ENCODE measurements at regions not wholly inside any gene's neighbourhood (a gene's known extent, or its start where the extent isn't known, plus 50 kb on each side); places are given as distances from the start of the nearest gene placed in this dataset.

DNA sequence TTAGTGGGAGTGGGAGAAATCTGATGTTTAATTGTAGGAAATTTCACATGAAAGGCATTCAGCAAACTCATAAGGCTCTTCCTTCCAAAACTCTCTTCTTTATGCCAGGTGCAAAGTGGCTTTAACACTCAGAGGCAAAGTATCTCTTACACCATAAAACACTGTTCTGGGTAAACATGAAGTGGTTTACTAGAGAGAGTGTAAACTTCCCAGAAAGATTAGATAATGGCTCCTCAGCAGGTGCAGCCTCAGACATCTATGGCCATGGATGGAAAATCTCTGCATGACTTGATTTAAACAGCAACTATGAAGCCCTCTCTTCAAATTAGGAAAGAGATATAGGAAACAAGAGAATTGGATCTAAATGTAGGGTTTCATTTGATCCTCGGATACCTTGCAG lies 583.1 kb upstream of the SALL1 start:
- Mint-ChIP-seq H3K4me1 (ENCODE audit: low read depth) (no peaks in the 10 kb centered on the region), H3K36me3 (ENCODE audit: low read depth) (no peaks in the 10 kb centered on the region), H3K9me3 (ENCODE audit: low read depth) (no peaks in the 10 kb centered on the region), H3K27me3 (ENCODE audit: low read depth) (peaks cover 3% of the 10 kb centered on the region), H3K27ac (ENCODE audit: unreplicated experiment) (no peak overlapping the region), H3K4me3 (ENCODE audit: unreplicated experiment) (no peak overlapping the region)
- TF ChIP-seq, protein P1, sequence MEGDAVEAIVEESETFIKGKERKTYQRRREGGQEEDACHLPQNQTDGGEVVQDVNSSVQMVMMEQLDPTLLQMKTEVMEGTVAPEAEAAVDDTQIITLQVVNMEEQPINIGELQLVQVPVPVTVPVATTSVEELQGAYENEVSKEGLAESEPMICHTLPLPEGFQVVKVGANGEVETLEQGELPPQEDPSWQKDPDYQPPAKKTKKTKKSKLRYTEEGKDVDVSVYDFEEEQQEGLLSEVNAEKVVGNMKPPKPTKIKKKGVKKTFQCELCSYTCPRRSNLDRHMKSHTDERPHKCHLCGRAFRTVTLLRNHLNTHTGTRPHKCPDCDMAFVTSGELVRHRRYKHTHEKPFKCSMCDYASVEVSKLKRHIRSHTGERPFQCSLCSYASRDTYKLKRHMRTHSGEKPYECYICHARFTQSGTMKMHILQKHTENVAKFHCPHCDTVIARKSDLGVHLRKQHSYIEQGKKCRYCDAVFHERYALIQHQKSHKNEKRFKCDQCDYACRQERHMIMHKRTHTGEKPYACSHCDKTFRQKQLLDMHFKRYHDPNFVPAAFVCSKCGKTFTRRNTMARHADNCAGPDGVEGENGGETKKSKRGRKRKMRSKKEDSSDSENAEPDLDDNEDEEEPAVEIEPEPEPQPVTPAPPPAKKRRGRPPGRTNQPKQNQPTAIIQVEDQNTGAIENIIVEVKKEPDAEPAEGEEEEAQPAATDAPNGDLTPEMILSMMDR (IDR thresholded peaks at IDR 0.05) = no peak
- no peak for DNase-seq (ENCODE audit: low spot score)

DNA sequence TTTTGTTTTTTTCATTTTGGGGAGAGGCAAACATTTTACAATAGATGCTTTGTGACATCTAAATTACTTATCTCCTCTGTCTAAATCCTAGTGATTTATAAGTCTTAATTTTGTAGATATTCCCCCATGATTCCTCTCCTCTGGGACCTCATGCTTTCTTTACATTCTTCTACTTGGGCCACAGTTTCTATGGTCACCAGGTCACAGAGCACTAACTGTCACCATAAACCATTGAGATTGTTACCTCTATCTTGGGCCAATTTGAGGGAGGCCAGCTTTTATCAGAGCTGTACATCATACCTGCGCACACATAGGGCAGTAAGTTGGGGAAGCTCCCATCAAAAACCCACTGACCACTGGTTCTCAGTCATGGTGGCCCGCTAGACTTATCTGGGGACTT lies 582.1 kb upstream of the SALL1 start:
- no peak overlapping the region for H3K4me3 Mint-ChIP-seq (ENCODE audit: unreplicated experiment)
- DNase-seq (ENCODE audit: low spot score) = no peak
- peaks cover 3% of the 10 kb centered on the region for H3K27me3 Mint-ChIP-seq (ENCODE audit: low read depth)
- TF ChIP-seq, protein P1 (IDR thresholded peaks at IDR 0.05) = no peak
- H3K9me3 Mint-ChIP-seq (ENCODE audit: low read depth) = no peaks in the 10 kb centered on the region
- H3K36me3 Mint-ChIP-seq (ENCODE audit: low read depth) = no peaks in the 10 kb centered on the region
- no peaks in the 10 kb centered on the region for H3K4me1 Mint-ChIP-seq (ENCODE audit: low read depth)
- no peak overlapping the region for H3K27ac Mint-ChIP-seq (ENCODE audit: unreplicated experiment)

DNA sequence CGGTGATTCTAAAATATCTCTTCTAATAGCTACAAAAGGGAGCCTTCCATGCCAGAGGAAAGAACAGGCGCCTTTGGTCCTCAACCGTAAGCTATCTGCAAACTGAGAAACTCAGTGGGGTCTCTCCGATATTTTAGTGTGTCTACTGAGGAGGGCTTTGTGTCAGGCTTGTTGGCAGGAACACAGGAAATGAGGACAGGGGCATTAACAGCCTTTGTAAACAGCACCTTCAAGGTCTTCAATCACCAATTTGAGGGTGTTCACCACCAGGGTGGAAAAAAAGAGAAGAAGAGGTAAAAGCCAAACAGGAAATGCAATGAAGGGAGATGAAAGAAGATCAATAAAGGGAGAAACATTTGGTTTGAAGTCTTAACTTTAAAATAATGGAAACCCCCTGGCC lies 580.1 kb upstream of the SALL1 start:
- Mint-ChIP-seq H3K27me3 (ENCODE audit: low read depth) (peaks cover 7% of the 10 kb centered on the region), H3K9me3 (ENCODE audit: low read depth) (peaks cover 6% of the 10 kb centered on the region), H3K36me3 (ENCODE audit: low read depth) (no peaks in the 10 kb centered on the region), H3K4me1 (ENCODE audit: low read depth) (no peaks in the 10 kb centered on the region), H3K27ac (ENCODE audit: unreplicated experiment) (no peak overlapping the region), H3K4me3 (ENCODE audit: unreplicated experiment) (no peak overlapping the region)
- DNase-seq (ENCODE audit: low spot score) = no peak
- TF ChIP-seq, protein P1 (IDR thresholded peaks at IDR 0.05) = no peak

DNA sequence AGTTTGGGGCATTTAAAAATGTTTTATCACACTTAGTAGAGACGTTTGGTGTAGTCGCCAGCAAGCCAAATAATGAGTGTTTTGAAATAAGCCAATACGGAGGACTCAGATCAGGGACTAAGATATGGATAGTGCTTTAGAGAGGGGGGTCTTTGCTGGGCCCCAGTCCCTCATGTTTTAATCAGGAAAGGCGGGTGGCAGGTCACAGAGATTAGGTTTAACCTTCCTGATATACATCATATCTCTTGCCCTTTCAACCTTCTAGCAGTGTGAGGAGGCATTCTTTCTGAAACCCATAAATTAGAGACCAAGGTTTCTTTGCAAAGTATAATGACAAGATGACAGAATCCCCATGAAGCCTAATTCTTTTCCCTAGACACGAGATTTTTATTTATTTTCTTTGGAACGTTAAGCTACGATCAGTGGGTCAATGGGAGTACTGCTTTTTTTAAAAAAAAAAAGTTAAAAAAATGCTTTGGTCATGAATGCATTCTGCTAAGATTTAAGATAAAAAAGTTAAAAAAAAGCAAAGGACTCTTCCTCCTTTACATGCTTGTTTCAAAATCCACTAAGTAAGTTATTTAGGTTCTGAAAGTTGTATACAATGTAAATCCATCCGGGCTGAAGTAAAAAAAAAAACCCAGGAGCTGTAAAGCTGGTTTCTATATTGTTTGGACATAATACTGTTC lies 572.1 kb upstream of the SALL1 start:
- no peak for DNase-seq (ENCODE audit: low spot score)
- Mint-ChIP-seq H3K27me3 (ENCODE audit: low read depth) (peaks cover 10% of the 10 kb centered on the region), H3K36me3 (ENCODE audit: low read depth) (no peaks in the 10 kb centered on the region), H3K9me3 (ENCODE audit: low read depth) (peaks cover 6% of the 10 kb centered on the region), H3K4me1 (ENCODE audit: low read depth) (no peaks in the 10 kb centered on the region), H3K27ac (ENCODE audit: unreplicated experiment) (no peak overlapping the region), H3K4me3 (ENCODE audit: unreplicated experiment) (no peak overlapping the region)
- TF ChIP-seq, protein P1 (IDR thresholded peaks at IDR 0.05) = no peak

DNA sequence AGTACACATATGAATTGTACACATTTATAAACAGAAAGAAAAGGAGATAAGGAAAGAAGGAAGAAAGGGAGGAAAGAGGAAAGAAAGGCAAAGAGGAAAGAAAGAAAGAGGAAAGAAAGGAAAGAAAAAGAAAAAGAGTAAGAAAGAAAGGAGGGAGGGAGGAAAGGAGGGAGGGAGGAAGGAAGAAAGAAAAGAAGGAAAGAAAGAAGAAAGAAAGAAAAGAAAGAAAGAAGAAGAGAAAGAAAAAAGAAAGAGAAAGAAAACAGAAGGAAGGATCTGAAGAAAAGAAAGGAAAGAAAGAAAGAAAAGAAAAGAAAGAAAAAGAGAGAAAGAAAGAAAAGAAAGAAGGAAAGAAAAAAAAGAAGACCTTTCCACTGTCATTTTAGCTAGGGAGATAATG lies 571.4 kb upstream of the SALL1 start:
- Mint-ChIP-seq H3K36me3 (ENCODE audit: low read depth) (no peaks in the 10 kb centered on the region), H3K9me3 (ENCODE audit: low read depth) (peaks cover 6% of the 10 kb centered on the region), H3K4me3 (ENCODE audit: unreplicated experiment) (no peak overlapping the region), H3K27me3 (ENCODE audit: low read depth) (peaks cover 10% of the 10 kb centered on the region), H3K4me1 (ENCODE audit: low read depth) (no peaks in the 10 kb centered on the region), H3K27ac (ENCODE audit: unreplicated experiment) (no peak overlapping the region)
- TF ChIP-seq, protein P1 (IDR thresholded peaks at IDR 0.05) = no peak
- DNase-seq (ENCODE audit: low spot score) = no peak

All from chondrocyte (in vitro differentiated cells).